H1 (cell line): ENCODE measurements at regions not wholly inside any gene's neighbourhood (a gene's known extent, or its start where the extent isn't known, plus 50 kb on each side); places are given as distances from the start of the nearest gene placed in this dataset.

Source experiments
- CTCF ChIA-PET: fragments of 300-600 bp; sonication (Branson Sonifier 250); formaldehyde crosslinking; loops from one replicate; lab custom pipeline; 2021; ENCODE audit not compliant: partially characterized antibody; lab: Charles Lee
- POLR2A ChIA-PET: fragments of 300-600 bp; sonication (Branson Sonifier 250); formaldehyde crosslinking; loops from one replicate; lab custom pipeline; 2021; ENCODE audit warnings: inconsistent platforms; ENCODE audit not compliant: partially characterized antibody; lab: Charles Lee
- DNase-seq, 2 experiments: peaks; one replicate each; pipeline versions ENCODE4 v3.0.0 to v3.0.0-alpha.2; 2010 to 2022; ENCODE audit warnings: low spot score in 2 of 2, low read depth in 1 of 2, mixed read lengths in 1 of 2
- FAIRE-seq: peaks from 2 replicates; lab custom pipeline; 2011; peaks lifted over from hg19 to GRCh38; lab: Jason Lieb, UNC
- H2AFZ ChIP-seq: 2 replicates; pipeline ENCODE4 v1.8.1; 2012; ENCODE audit warnings: low read length, inconsistent platforms
- H2AK5ac ChIP-seq: 2 replicates; pipeline ENCODE4 v1.6.1; 2013; ENCODE audit warnings: low read depth, low read length
- H2BK120ac ChIP-seq: replicated peaks from 2 replicates; pipeline ENCODE3; 2013; ENCODE audit warnings: low read depth, low read length, inconsistent platforms
- H2BK12ac ChIP-seq: 2 replicates; pipeline ENCODE4 v1.6.1; 2013; ENCODE audit warnings: low read depth, low read length
- H2BK15ac ChIP-seq: 2 replicates; pipeline ENCODE4 v1.6.1; 2013; ENCODE audit warnings: low read length
- H2BK20ac ChIP-seq: 2 replicates; pipeline ENCODE4 v1.6.1; 2013; ENCODE audit warnings: low read length
- H2BK5ac ChIP-seq: 2 replicates; pipeline ENCODE4 v1.6.1; 2013; ENCODE audit warnings: low read depth, low read length
- H3K14ac ChIP-seq: 2 replicates; pipeline ENCODE4 v1.6.1; 2013; ENCODE audit warnings: inconsistent platforms; ENCODE audit not compliant: insufficient read length
- H3K18ac ChIP-seq: 2 replicates; pipeline ENCODE4 v1.6.1; 2013; ENCODE audit warnings: low read length; ENCODE audit errors: extremely low read depth
- H3K23ac ChIP-seq: 2 replicates; pipeline ENCODE4 v1.6.1; 2013; ENCODE audit warnings: inconsistent platforms; ENCODE audit not compliant: insufficient read length
- H3K23me2 ChIP-seq: 2 replicates; pipeline ENCODE4 v1.6.1; 2013; ENCODE audit warnings: low read depth, low read length
- H3K27ac ChIP-seq: 2 replicates; pipeline ENCODE4 v1.6.1; 2011; ENCODE audit warnings: low read depth, low read length, inconsistent platforms
- H3K27me3 ChIP-seq, 4 experiments: replicated peaks in 1 of 4; 1 replicate in 1 of 4; 2 replicates in 3 of 4; pipeline versions ENCODE4 v1.6.1 to v1.8.1; 2011 to 2013; ENCODE audit warnings: low read length in 3 of 4, mild to moderate bottlenecking in 3 of 4, inconsistent platforms in 2 of 4, mixed read lengths in 2 of 4, moderate library complexity in 1 of 4; ENCODE audit not compliant: control insufficient read depth in 3 of 4, insufficient read depth in 3 of 4; ENCODE audit errors: extremely low read depth in 1 of 4
- H3K36me3 ChIP-seq, 4 experiments: 2 replicates each; pipeline versions ENCODE4 v1.6.1 to v1.8.1; 2011 to 2013; ENCODE audit warnings: mild to moderate bottlenecking in 4 of 4, low read length in 3 of 4, moderate library complexity in 2 of 4, control low read depth in 1 of 4, inconsistent platforms in 1 of 4; ENCODE audit not compliant: insufficient read depth in 4 of 4, control insufficient read depth in 2 of 4
- H3K4ac ChIP-seq: replicated peaks from 2 replicates; pipeline ENCODE3; 2013; ENCODE audit warnings: low read length, low read depth, mixed read lengths, inconsistent platforms; ENCODE audit not compliant: insufficient read length
- H3K4me1 ChIP-seq, 4 experiments: replicated peaks in 1 of 4; 1 replicate in 1 of 4; 2 replicates in 3 of 4; pipeline versions ENCODE4 v1.6.1 to v1.8.1; 2011 to 2013; ENCODE audit warnings: low read length in 3 of 4, inconsistent platforms in 2 of 4, mixed read lengths in 1 of 4; ENCODE audit not compliant: insufficient read depth in 4 of 4, control insufficient read depth in 3 of 4
- H3K4me2 ChIP-seq, 2 experiments: 2 replicates each; pipeline versions ENCODE4 v1.6.1 to v1.8.1; 2011 to 2013; ENCODE audit warnings: low read depth in 2 of 2, low read length in 2 of 2, control low read depth in 1 of 2, inconsistent platforms in 1 of 2, mild to moderate bottlenecking in 1 of 2; ENCODE audit not compliant: insufficient read depth in 1 of 2
- H3K4me3 ChIP-seq, 4 experiments: fragments of 200-600, 300-600 bp in 1 of 4; sonication (generic), shearing (Covaris generic), sonication (Bioruptor Twin) in 1 of 4; 2 replicates each; pipeline versions ENCODE4 v1.5.1 to v1.8.1; 2011 to 2016; ENCODE audit warnings: low read length in 4 of 4, low read depth in 3 of 4, control low read depth in 2 of 4, inconsistent platforms in 2 of 4, mild to moderate bottlenecking in 2 of 4, mixed read lengths in 1 of 4, moderate library complexity in 1 of 4; ENCODE audit not compliant: insufficient read depth in 2 of 4; ENCODE audit errors: extremely low read depth in 1 of 4
- H3K56ac ChIP-seq: replicated peaks from 2 replicates; pipeline ENCODE3; 2013; ENCODE audit warnings: low read depth, mild to moderate bottlenecking, mixed read lengths, low read length, inconsistent platforms; ENCODE audit not compliant: insufficient read length
- H3K79me1 ChIP-seq: 2 replicates; pipeline ENCODE4 v1.6.1; 2013; ENCODE audit warnings: low read depth, low read length, control low read depth
- H3K79me2 ChIP-seq, 2 experiments: 2 replicates each; pipeline versions ENCODE4 v1.6.1 to v1.8.1; 2012 to 2013; ENCODE audit warnings: low read length in 2 of 2, mild to moderate bottlenecking in 2 of 2, inconsistent platforms in 1 of 2; ENCODE audit not compliant: insufficient read depth in 2 of 2, control insufficient read depth in 1 of 2
- H3K9ac ChIP-seq, 4 experiments: replicated peaks in 1 of 4; 1 replicate in 1 of 4; 2 replicates in 3 of 4; pipeline versions ENCODE4 v1.6.1 to v1.8.1; 2011 to 2013; ENCODE audit warnings: low read depth in 3 of 4, low read length in 3 of 4, control low read depth in 2 of 4, mild to moderate bottlenecking in 2 of 4, moderate library complexity in 2 of 4, inconsistent platforms in 1 of 4; ENCODE audit errors: extremely low read depth in 1 of 4
- H3K9me3 ChIP-seq, 2 experiments: 2 replicates each; pipeline versions ENCODE4 v1.6.1 to v1.8.1; 2012 to 2013; ENCODE audit warnings: mild to moderate bottlenecking in 2 of 2, moderate library complexity in 2 of 2, control low read depth in 1 of 2, inconsistent platforms in 1 of 2, low read depth in 1 of 2, low read length in 1 of 2, mixed read lengths in 1 of 2; ENCODE audit not compliant: insufficient read depth in 2 of 2
- H4K20me1 ChIP-seq, 2 experiments: replicated peaks in 1 of 2; 2 replicates each; pipeline versions ENCODE3 to v1.8.1; 2011 to 2013; ENCODE audit warnings: inconsistent platforms in 2 of 2, low read length in 2 of 2, mild to moderate bottlenecking in 1 of 2; ENCODE audit not compliant: insufficient read depth in 2 of 2, control insufficient read depth in 1 of 2
- H4K5ac ChIP-seq: 2 replicates; pipeline ENCODE4 v1.6.1; 2013; ENCODE audit warnings: low read length, low read depth, mixed read lengths, inconsistent platforms; ENCODE audit not compliant: insufficient read length
- H4K8ac ChIP-seq: 2 replicates; pipeline ENCODE4 v1.8.0; 2013; ENCODE audit warnings: mild to moderate bottlenecking, moderate library complexity, low read length, inconsistent platforms; ENCODE audit not compliant: insufficient read depth; ENCODE audit errors: extremely low read depth
- H4K91ac ChIP-seq: replicated peaks from 2 replicates; pipeline ENCODE3; 2013; ENCODE audit warnings: low read length, mixed read lengths, inconsistent platforms; ENCODE audit not compliant: insufficient read length
- CEBPB ChIP-seq: IDR thresholded peaks from 2 replicates; pipeline ENCODE4 v1.6.1; 2012; ENCODE audit warnings: low read depth, low read length
- E2F6 ChIP-seq: IDR thresholded peaks from 2 replicates; pipeline ENCODE4 v1.6.1; 2012; ENCODE audit warnings: inconsistent platforms
- EP300 ChIP-seq, 2 experiments: IDR thresholded peaks; 1 replicate in 1 of 2; 2 replicates in 1 of 2; pipeline ENCODE4 v1.6.1; 2011 to 2012; ENCODE audit warnings: low read depth in 2 of 2, low read length in 2 of 2, mild to moderate bottlenecking in 2 of 2, borderline replicate concordance in 1 of 2, inconsistent platforms in 1 of 2, moderate library complexity in 1 of 2
- HDAC2 ChIP-seq, 2 experiments: fragments of 300-600 bp in 1 of 2; sonication (generic) in 1 of 2; IDR thresholded peaks; 2 replicates each; pipeline ENCODE4 v1.6.1; 2011 to 2012; ENCODE audit warnings: low read depth in 2 of 2, low read length in 2 of 2, mild to moderate bottlenecking in 2 of 2, moderate library complexity in 2 of 2, borderline replicate concordance in 1 of 2, inconsistent platforms in 1 of 2
- TEAD4 ChIP-seq: IDR thresholded peaks from 2 replicates; pipeline ENCODE4 v1.6.1; 2012; ENCODE audit warnings: low read depth, low read length, inconsistent platforms, mixed read lengths
- WGBS, 2 experiments: shearing (Covaris generic) in 1 of 2; methylation state at CpG; one replicate each; pipeline versions ENCODE4 v1.1.6 to v1.1.7; 2013 to 2015; ENCODE audit warnings: low lambda C conversion rate in 2 of 2, mixed read lengths in 2 of 2, inconsistent platforms in 1 of 2, low coverage in 1 of 2, missing lambda C conversion rate in 1 of 2; ENCODE audit not compliant: insufficient replicate concordance in 2 of 2, insufficient coverage in 1 of 2, insufficient read length in 1 of 2; ENCODE audit errors: extremely low coverage in 1 of 2, missing lambda C conversion rate in 1 of 2; 5-methylcytosine and 5-hydroxymethylcytosine counted together

DNA sequence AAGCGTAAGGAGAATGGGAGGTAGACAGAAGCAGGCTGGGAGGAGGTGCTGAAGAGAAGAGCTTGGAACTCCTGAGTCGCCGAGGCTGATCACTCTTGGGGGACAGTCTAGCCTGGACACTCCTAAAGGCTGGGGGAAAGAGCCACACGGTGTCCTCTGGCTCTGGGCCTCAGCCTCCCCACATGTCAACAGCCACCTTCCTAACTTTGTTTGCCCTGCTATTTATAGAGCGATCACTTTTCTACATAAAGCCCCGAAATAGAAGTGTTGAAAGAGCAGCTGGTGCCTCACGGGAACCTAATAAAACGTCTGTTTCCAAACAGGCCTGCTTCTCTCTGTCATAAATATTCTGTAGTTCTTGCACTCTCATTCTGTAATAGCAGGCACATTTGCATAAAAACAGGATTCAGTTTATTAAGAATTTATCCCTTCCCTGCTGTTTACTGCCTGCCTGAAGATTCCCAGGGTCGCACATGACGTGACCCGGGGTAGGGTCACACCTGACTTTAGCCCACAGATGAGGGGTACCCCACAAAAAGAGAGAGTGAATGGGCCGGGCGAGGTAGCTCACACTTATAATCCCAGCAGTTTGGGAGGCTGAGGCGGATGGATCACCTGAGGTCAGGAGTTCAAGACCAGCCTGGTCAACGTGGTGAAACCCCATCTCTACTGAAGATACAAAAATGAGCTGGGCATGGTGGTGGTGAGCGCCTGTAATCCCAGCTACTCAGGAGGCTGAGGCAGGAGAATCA is 212.5 kb downstream of the TOMM20 start:
- no peaks in the 10 kb centered on the region for H3K36me3 ChIP-seq
- no peak overlapping the region for H3K23ac ChIP-seq
- WGBS, 2 experiments, result 90% methylated on average over 16 of the region's 16 CpGs; no CpG with 5 or more reads in 1 of the 2 experiments
- H3K79me1 ChIP-seq, result no peaks in the 10 kb centered on the region
- no peak overlapping the region for H3K4me2 ChIP-seq
- H3K27ac ChIP-seq, result no peak overlapping the region
- peaks cover 2 to 25% (median 11%) of the 10 kb centered on the region in 4 experiments for H3K4me1 ChIP-seq
- H4K20me1 ChIP-seq, result no peaks in the 10 kb centered on the region
- no peak overlapping the region for H4K91ac ChIP-seq
- no peaks in the 10 kb centered on the region; a peak in 1 of 7 replicates for H3K27me3 ChIP-seq
- no peak for FAIRE-seq
- H3K56ac ChIP-seq, result no peak overlapping the region
- H2BK20ac ChIP-seq, result no peak overlapping the region
- no peak overlapping the region for H3K18ac ChIP-seq
- H3K9me3 ChIP-seq, result peaks cover 0 to 2% of the 10 kb centered on the region in 2 experiments; a peak in 1 of 4 replicates
- no peak overlapping the region for H2AK5ac ChIP-seq
- ChIA-PET CTCF (interaction anchor here (0.6 to 1.3 kb wide), 3 partner anchors 21 to 299 kb away, joined by 3 to 5 read pairs (median 4); no protein-coding TSS in a partner anchor), POLR2A (no interaction called here)
- no peak overlapping the region for H2BK120ac ChIP-seq
- no peak overlapping the region for H4K5ac ChIP-seq
- H2BK5ac ChIP-seq, result no peak overlapping the region
- no peak overlapping the region for H4K8ac ChIP-seq
- H2BK15ac ChIP-seq, result no peak overlapping the region
- H3K4ac ChIP-seq, result no peak overlapping the region
- H3K4me3 ChIP-seq, result no peak overlapping the region
- H3K14ac ChIP-seq, result no peak overlapping the region
- H3K23me2 ChIP-seq, result no peaks in the 10 kb centered on the region
- H3K9ac ChIP-seq, result no peak overlapping the region
- no peak for DNase-seq
- H2AFZ ChIP-seq, result no peak overlapping the region
- H2BK12ac ChIP-seq, result no peak overlapping the region
- H3K79me2 ChIP-seq, result no peaks in the 10 kb centered on the region
- TF ChIP-seq TEAD4, result no peak
- no peak for TF ChIP-seq E2F6
- TF ChIP-seq HDAC2 (IDR thresholded peaks at IDR 0.05; ENCODE audit: borderline replicate concordance in 1 of 2, low read depth in 2 of 2, low read length in 2 of 2), result no peak
- no peak for TF ChIP-seq EP300 (IDR thresholded peaks at IDR 0.05; ENCODE audit: borderline replicate concordance in 1 of 2, low read depth in 2 of 2, low read length in 2 of 2)
- no peak for TF ChIP-seq CEBPB
